A549 (cell line): ENCODE measurements at regions not wholly inside any gene's neighbourhood (a gene's known extent, or its start where the extent isn't known, plus 50 kb on each side); places are given as distances from the start of the nearest gene placed in this dataset.

ENCODE experiments used
- ATAC-seq, 2 experiments: fragments of 200-7000 bp in 1 of 2; fragments of >200 bp in 1 of 2; cut with Nextera tagmentation in 1 of 2; cut with Tn5 transposase in 1 of 2; 3 replicates each; pipeline versions ENCODE4 v1.8.0 to v1.9.1; 2018 to 2020; ENCODE audit warnings: mild to moderate bottlenecking in 1 of 2, moderate library complexity in 1 of 2
- CTCF ChIA-PET: fragments of 300-600 bp; sonication (Branson Sonifier 250); formaldehyde crosslinking; extraction: SDS; loops from one replicate; lab custom pipeline; 2021; ENCODE audit warnings: antibody characterized with exemption, inconsistent platforms; lab: Yijun Ruan, JAX
- POLR2A ChIA-PET: fragments of 350-600 bp; formaldehyde crosslinking; extraction: SDS; loops from one replicate; lab custom pipeline; 2021; ENCODE audit warnings: antibody characterized with exemption, inconsistent platforms; lab: Yijun Ruan, JAX
- DNase-seq, 2 experiments: peaks; one replicate each; pipeline versions ENCODE4 v3.0.0 to v3.0.0-alpha.2; 2011 to 2016; ENCODE audit warnings: low read depth in 1 of 2, low spot score in 1 of 2
- FAIRE-seq: peaks from 2 replicates; lab custom pipeline; 2011; peaks lifted over from hg19 to GRCh38; lab: Jason Lieb, UNC
- H3K27ac ChIP-seq, 2 experiments: fragments of >200 bp; sonication (Bioruptor Twin); formaldehyde crosslinking; 3 replicates each; pipeline ENCODE4 v1.5.1; 2016 to 2017
- H3K4me1 ChIP-seq: fragments of >200 bp; sonication (Bioruptor Twin); formaldehyde crosslinking; 3 replicates; pipeline ENCODE4 v1.6.1; 2016
- H3K4me2 ChIP-seq: fragments of >200 bp; sonication (Bioruptor Twin); formaldehyde crosslinking; 3 replicates; pipeline ENCODE4 v1.6.1; 2016
- H3K4me3 ChIP-seq: fragments of >200 bp; sonication (Bioruptor Twin); formaldehyde crosslinking; 3 replicates; pipeline ENCODE4 v1.5.1; 2016
- H3K9me3 ChIP-seq: fragments of >200 bp; sonication (Bioruptor Twin); formaldehyde crosslinking; 3 replicates; pipeline ENCODE4 v1.6.1; 2016
- ATOH8 ChIP-seq: fragments of 250-450 bp; sonication (Bioruptor Pico); IDR thresholded peaks from 2 replicates; pipeline ENCODE4 v1.5.0; 2020; ENCODE audit warnings: low read depth, mild to moderate bottlenecking, moderate library complexity
- BCL3 ChIP-seq: fragments of >200 bp; sonication (Bioruptor Twin); formaldehyde crosslinking; IDR thresholded peaks from 3 replicates; pipeline ENCODE4 v1.6.1; 2016
- CBX8 ChIP-seq: fragments of 200-600 bp; sonication (generic); IDR thresholded peaks from 2 replicates; pipeline ENCODE4 v1.6.1; 2016
- CHD2 ChIP-seq: fragments of 150-350 bp; IDR thresholded peaks from 2 replicates; pipeline ENCODE4 v1.6.1; 2014; ENCODE audit warnings: low read length; ENCODE audit not compliant: partially characterized antibody
- CTCF ChIP-seq: fragments of >200 bp; sonication (Bioruptor Twin); formaldehyde crosslinking; IDR thresholded peaks from 3 replicates; pipeline ENCODE4 v1.5.1; 2016
- E2F6 ChIP-seq: IDR thresholded peaks from 2 replicates; pipeline ENCODE4 v1.6.1; 2012; ENCODE audit warnings: low read depth, borderline replicate concordance
- ELK1 ChIP-seq: fragments of 150-350 bp; IDR thresholded peaks from 2 replicates; pipeline ENCODE4 v1.6.1; 2014; ENCODE audit warnings: low read depth, mild to moderate bottlenecking, low read length
- HEYL ChIP-seq: fragments of 250-450 bp; sonication (Bioruptor Pico); IDR thresholded peaks from 2 replicates; pipeline ENCODE4 v1.8.0; 2021; ENCODE audit warnings: mild to moderate bottlenecking, moderate library complexity
- HMGXB4 ChIP-seq: fragments of 250-450 bp; sonication (Bioruptor Pico); IDR thresholded peaks from 2 replicates; pipeline ENCODE4 v1.5.0; 2021; ENCODE audit warnings: mild to moderate bottlenecking, moderate library complexity, borderline replicate concordance
- MYC ChIP-seq: IDR thresholded peaks from 2 replicates; pipeline ENCODE4 v1.6.1; 2012; ENCODE audit warnings: mild to moderate bottlenecking, inconsistent platforms, low read length, improper control_type of control experiment, borderline replicate concordance
- NFE2L2 ChIP-seq: fragments of 150-350 bp; conservative IDR thresholded peaks from 2 replicates; pipeline ENCODE4 v1.6.1; 2014; ENCODE audit warnings: low read length
- PBX3 ChIP-seq: IDR thresholded peaks from 2 replicates; pipeline ENCODE4 v1.6.1; 2012
- POLR2A ChIP-seq: IDR thresholded peaks from 2 replicates; pipeline ENCODE4 v1.6.1; 2012; ENCODE audit warnings: mild to moderate bottlenecking, low read length
- RARB ChIP-seq: fragments of 250-450 bp; sonication (Bioruptor Pico); IDR thresholded peaks from 2 replicates; pipeline ENCODE4 v1.8.0; 2021; ENCODE audit warnings: mild to moderate bottlenecking, moderate library complexity
- RFX5 ChIP-seq: fragments of 450-650 bp; IDR thresholded peaks from 2 replicates; pipeline ENCODE4 v1.7.1; 2014; ENCODE audit warnings: antibody characterized with exemption, mild to moderate bottlenecking, moderate library complexity
- ZFP36 ChIP-seq: fragments of 450-650 bp; IDR thresholded peaks from 2 replicates; pipeline ENCODE4 v1.6.1; 2014; ENCODE audit warnings: borderline replicate concordance; ENCODE audit not compliant: partially characterized antibody
- WGBS: methylation state at CpG from one replicate; pipeline ENCODE4 v1.1.6; 2017; ENCODE audit errors: missing lambda C conversion rate; 5-methylcytosine and 5-hydroxymethylcytosine counted together

- TF ChIP-seq ELK1 (no peak), CBX8 (no peak)
These were observed 765.3 kb upstream of the SLIT2 start (continued) for GRCh38 chr4:19486400-19486799.

- H3K4me3 ChIP-seq = no peak overlapping the region
- no peaks in the 10 kb centered on the region for H3K4me1 ChIP-seq
- no peaks in the 10 kb centered on the region for H3K9me3 ChIP-seq
- no peak overlapping the region for H3K27ac ChIP-seq
- ChIA-PET POLR2A (no interaction called here), CTCF (no interaction called here)
- no peak for FAIRE-seq
- TF ChIP-seq RARB (CRISPR knock-in tag) = no peak
- TF ChIP-seq RFX5 = no peak
- TF ChIP-seq E2F6 = no peak
- TF ChIP-seq POLR2A = no peak
- TF ChIP-seq PBX3 = no peak
- TF ChIP-seq HMGXB4 (CRISPR knock-in tag) = no peak
- TF ChIP-seq ATOH8 = no peak
- WGBS = 32% methylated on average over 2 of the region's 2 CpGs
- ATAC-seq = no peak
- DNase-seq = no peak
- H3K4me2 ChIP-seq = no peak overlapping the region
These were observed 772.9 kb upstream of the SLIT2 start for GRCh38 chr4:19478791-19479190.

- H3K4me1 ChIP-seq = no peaks in the 10 kb centered on the region
- FAIRE-seq = no peak
- POLR2A ChIA-PET = no interaction called here
- H3K27ac ChIP-seq = no peak overlapping the region
- WGBS = 0% methylated on average over 1 of the region's 1 CpG
- no peaks in the 10 kb centered on the region for H3K9me3 ChIP-seq
- ATAC-seq = no peak
- CTCF ChIA-PET = no interaction called here
- no peak for DNase-seq
- no peak overlapping the region for H3K4me3 ChIP-seq
- TF ChIP-seq MYC = no peak
- no peak for TF ChIP-seq BCL3
- TF ChIP-seq CHD2 = no peak
- peak; percentile 13; the same call in 1 of the 2 replicates for TF ChIP-seq NFE2L2
- TF ChIP-seq HEYL = no peak
- no peak for TF ChIP-seq CTCF
- no peak for TF ChIP-seq ZFP36
- H3K4me2 ChIP-seq = no peak overlapping the region
These were observed 778.1 kb upstream of the SLIT2 start for GRCh38 chr4:19473569-19473968.
